Prostate gland (tissue), 2 donors: ENCODE measurements at regions not wholly inside any gene's neighbourhood (a gene's known extent, or its start where the extent isn't known, plus 50 kb on each side); places are given as distances from the start of the nearest gene placed in this dataset.

Experiments
- POLR2A ChIP-seq: fragments of 450-650 bp; IDR thresholded peaks from one replicate; pipeline ENCODE4 v1.6.1; 2016; ENCODE audit warnings: antibody characterized with exemption, mild to moderate bottlenecking
- POLR2AphosphoS5 ChIP-seq: sonication (generic); formaldehyde crosslinking; IDR thresholded peaks from one replicate; pipeline ENCODE4 v1.6.1; 2017; ENCODE audit warnings: antibody characterized with exemption
- TF ChIP-seq, protein P1 (sequence below), 4 experiments: fragments of 200-600 bp in 2 of 4; fragments of 450-650 bp in 2 of 4; sonication (generic) in 2 of 4; IDR thresholded peaks; 1 replicate in 3 of 4; 2 replicates in 1 of 4; pipeline ENCODE4 v1.5.1; 2016 to 2019; ENCODE audit warnings: antibody characterized with exemption in 4 of 4, mild to moderate bottlenecking in 2 of 4, moderate library complexity in 2 of 4

DNA sequence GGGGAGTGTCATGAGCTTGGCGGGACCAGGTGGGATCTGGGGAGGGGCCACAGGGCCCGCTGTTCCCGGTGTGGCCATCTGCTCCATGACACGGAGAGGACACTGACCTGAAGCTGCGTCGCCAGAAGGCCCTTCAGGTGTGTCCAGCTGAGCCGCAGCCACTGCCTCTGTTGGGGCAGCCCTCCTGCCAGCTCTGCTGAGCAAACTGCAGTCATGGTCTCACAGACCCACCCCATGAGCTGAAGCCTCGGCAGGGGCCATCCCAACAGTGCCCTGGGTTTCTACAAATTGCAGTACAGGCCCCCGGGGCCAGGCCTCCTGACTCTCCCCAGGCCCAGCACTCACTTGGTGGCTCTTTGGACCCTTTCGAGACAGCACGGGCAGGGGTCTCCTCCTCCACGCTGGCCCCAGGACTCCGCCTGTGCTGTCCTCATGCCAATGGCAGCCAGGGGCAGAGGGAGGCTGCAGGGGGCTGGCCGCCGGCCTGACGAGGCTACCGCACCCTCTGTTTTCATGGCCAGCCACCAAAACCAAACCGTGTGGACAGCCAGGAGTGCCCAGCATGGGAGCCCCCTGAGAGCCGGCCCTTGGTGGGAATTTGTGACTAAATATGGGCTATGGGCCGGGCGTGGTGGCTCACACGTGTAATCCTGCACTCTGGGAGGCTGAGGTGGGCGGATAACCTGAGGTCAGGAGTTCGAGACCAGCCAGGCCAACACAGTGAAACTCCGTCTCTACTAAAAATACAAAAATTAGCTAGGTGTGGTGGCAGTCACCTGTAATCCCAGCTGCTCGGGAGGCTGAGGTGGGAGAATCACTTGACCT, 175.2 kb upstream of the SALL3 start:
- TF ChIP-seq, protein P1, sequence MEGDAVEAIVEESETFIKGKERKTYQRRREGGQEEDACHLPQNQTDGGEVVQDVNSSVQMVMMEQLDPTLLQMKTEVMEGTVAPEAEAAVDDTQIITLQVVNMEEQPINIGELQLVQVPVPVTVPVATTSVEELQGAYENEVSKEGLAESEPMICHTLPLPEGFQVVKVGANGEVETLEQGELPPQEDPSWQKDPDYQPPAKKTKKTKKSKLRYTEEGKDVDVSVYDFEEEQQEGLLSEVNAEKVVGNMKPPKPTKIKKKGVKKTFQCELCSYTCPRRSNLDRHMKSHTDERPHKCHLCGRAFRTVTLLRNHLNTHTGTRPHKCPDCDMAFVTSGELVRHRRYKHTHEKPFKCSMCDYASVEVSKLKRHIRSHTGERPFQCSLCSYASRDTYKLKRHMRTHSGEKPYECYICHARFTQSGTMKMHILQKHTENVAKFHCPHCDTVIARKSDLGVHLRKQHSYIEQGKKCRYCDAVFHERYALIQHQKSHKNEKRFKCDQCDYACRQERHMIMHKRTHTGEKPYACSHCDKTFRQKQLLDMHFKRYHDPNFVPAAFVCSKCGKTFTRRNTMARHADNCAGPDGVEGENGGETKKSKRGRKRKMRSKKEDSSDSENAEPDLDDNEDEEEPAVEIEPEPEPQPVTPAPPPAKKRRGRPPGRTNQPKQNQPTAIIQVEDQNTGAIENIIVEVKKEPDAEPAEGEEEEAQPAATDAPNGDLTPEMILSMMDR (IDR thresholded peaks at IDR 0.05), result no peak
- TF ChIP-seq POLR2AphosphoS5 (no peak), POLR2A (no peak)
